T-helper 17 cell (primary cell): ENCODE measurements at regions not wholly inside any gene's neighbourhood (a gene's known extent, or its start where the extent isn't known, plus 50 kb on each side); places are given as distances from the start of the nearest gene placed in this dataset.

Experiments used
- ATAC-seq: fragments of 150-1000 bp; cut with Tn5 transposase; 2 replicates; pipeline ENCODE4 v1.10.0; 2021; ENCODE audit warnings: mild to moderate bottlenecking, moderate library complexity
- DNase-seq, 3 donors: peaks; one replicate each; pipeline versions ENCODE4 v3.0.0 to v3.0.0-alpha.2; 2020 to 2021
- H3K9me3 ChIP-seq: one replicate; pipeline ENCODE4 v1.7.0; 2013; ENCODE audit warnings: low read length, mild to moderate bottlenecking; ENCODE audit not compliant: control insufficient read depth, poor library complexity, severe bottlenecking
- H3K27ac Mint-ChIP-seq: one replicate; pipeline ENCODE4 v1.8.0; 2022; ENCODE audit warnings: mild to moderate bottlenecking, moderate library complexity, mixed read lengths
- H3K27me3 Mint-ChIP-seq: one replicate; pipeline ENCODE4 v1.8.0; 2022; ENCODE audit warnings: mixed read lengths
- H3K36me3 Mint-ChIP-seq: one replicate; pipeline ENCODE4 v1.8.0; 2022; ENCODE audit warnings: low read depth, mixed read lengths
- H3K4me1 Mint-ChIP-seq: one replicate; pipeline ENCODE4 v1.8.0; 2022; ENCODE audit warnings: mild to moderate bottlenecking, mixed read lengths
- H3K4me3 Mint-ChIP-seq: one replicate; pipeline ENCODE4 v1.8.0; 2022; ENCODE audit warnings: mild to moderate bottlenecking, moderate library complexity, mixed read lengths

DNA sequence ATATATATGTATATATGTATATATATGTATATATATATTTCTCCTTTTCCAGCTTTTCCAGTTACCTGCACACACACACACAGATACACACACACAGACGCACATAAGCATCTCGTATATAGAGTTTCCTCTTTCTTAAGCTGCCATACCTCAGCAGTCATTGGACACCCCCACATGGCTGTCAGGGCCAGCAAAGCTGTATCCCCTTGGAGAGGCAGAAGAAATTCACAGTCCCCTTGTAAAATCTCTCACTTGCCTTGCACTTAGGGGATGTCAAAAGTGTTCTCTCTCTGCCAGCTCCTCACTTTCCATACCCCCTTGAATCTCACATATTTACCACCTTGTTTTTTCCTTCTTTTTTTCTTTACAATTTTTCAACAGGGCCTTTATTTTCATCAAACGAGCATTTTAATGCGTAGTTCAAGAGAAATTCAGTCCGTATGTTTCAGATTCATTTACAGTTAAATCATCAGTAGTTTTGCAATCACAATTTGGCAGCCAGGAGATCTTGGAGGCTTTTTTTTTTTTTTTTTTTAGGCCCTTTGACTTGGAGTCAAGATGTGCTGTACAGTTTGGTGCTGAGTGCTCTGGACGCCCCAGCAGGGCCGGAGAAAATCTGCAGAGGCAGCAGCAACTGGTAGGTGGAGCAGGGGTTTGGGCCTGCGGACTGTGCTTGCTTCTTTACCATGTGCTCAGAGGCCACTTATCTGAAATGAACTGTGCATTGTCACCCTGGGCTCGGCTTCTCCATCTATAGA lies 244.9 kb upstream of the KLF4 start:
- Mint-ChIP-seq H3K4me1 (peaks cover 3% of the 10 kb centered on the region), H3K4me3 (no peak overlapping the region), H3K36me3 (no peaks in the 10 kb centered on the region), H3K27me3 (peaks cover 9% of the 10 kb centered on the region), H3K27ac (no peak overlapping the region)
- H3K9me3 ChIP-seq, result no peaks in the 10 kb centered on the region
- ATAC-seq, result no peak
- no peak for DNase-seq

GRCh38 chr9:107733523-107733894 lies 243.9 kb upstream of the KLF4 start:
- Mint-ChIP-seq H3K27me3 (peaks cover 9% of the 10 kb centered on the region), H3K4me1 (peaks cover 3% of the 10 kb centered on the region), H3K27ac (no peak overlapping the region), H3K4me3 (no peak overlapping the region), H3K36me3 (no peaks in the 10 kb centered on the region)
- no peak for ATAC-seq
- no peaks in the 10 kb centered on the region for H3K9me3 ChIP-seq
- DNase-seq, result no peak

DNA sequence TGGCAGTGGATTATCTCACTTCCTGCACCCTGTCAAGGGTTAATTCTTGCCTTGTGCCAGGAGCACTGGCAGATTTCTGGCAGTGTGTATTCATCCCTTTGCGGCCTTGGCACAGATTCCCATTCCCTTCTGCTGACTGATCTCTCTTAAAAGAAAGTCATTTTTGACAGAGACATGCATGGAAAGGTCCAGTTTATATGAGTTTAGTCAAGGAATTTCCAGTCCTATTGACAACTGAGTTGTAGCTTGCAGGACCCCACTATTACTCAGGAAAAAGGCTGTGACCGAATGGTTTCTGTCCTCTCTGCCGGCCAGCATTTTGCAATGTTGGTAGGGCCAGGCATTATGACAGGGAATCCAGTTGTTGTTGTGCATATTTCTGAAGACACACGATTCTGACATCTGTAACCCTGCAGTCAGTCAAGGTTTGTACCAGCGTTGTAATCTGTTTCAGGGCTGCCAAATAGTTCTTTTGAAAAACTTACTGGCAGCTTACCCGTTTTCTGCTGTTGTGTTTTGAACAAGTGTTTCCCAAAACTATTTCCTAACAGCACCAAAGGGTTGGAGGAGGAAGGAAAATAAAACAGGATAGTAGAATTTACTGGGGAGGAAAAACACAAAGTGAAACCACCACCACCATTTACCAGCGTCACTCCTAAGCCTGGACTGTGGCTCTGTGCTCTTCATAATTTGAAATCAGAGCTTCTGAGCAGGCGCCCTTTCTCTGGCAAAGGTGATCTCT lies 243.4 kb upstream of the KLF4 start:
- ATAC-seq, result no peak
- Mint-ChIP-seq H3K4me1 (peaks cover 3% of the 10 kb centered on the region), H3K4me3 (no peak overlapping the region), H3K27ac (no peak overlapping the region), H3K36me3 (no peaks in the 10 kb centered on the region), H3K27me3 (peaks cover 9% of the 10 kb centered on the region)
- DNase-seq, result no peak
- no peaks in the 10 kb centered on the region for H3K9me3 ChIP-seq

- no peak overlapping the region for H3K4me3 Mint-ChIP-seq
- H3K27ac Mint-ChIP-seq, result no peak overlapping the region
- H3K27me3 Mint-ChIP-seq, result no peaks in the 10 kb centered on the region
- no peaks in the 10 kb centered on the region for H3K36me3 Mint-ChIP-seq
- H3K9me3 ChIP-seq, result no peaks in the 10 kb centered on the region
- H3K4me1 Mint-ChIP-seq, result no peaks in the 10 kb centered on the region
- DNase-seq, result no peak
- ATAC-seq, result no peak
Measured at GRCh38 chr9:107731115-107731762, 241.7 kb upstream of the KLF4 start.

GRCh38 chr9:107730666-107731065 lies 241.1 kb upstream of the KLF4 start:
- Mint-ChIP-seq H3K27me3 (no peaks in the 10 kb centered on the region), H3K36me3 (no peaks in the 10 kb centered on the region), H3K4me3 (no peak overlapping the region), H3K4me1 (no peaks in the 10 kb centered on the region), H3K27ac (no peak overlapping the region)
- DNase-seq, result no peak
- no peak for ATAC-seq
- no peaks in the 10 kb centered on the region for H3K9me3 ChIP-seq

DNA sequence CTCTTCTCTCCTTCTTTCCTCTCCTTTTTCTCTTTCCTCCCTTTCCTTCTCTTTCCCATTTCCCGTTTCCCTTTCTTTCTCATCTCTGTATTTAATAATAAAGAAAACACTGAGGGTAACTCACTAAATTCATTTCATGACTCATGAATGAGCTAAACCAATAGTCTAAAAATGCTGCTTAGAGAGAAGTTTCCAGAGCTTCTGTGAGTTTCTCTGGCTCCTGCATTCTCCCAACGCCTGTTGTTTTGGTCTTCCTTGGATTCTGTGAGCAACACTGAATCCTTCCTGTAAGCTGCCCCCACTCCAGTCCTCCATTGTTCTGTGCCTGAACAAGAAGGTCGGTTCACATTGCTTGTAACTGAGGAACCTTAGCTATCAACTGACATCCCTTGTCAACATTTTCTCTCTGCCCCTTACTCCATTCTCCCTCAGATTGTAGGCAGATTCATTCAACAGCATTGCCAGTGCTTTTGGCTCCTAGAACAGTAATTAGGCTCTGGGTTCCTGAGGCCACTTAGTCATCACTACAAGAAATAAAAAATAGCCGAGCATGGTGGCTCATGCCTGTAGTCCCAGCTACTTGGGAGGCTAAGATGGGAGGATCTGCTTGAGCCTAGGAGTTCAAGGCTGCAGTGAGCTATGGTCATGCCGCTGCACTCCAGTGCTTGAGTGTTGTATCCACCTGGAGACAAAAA lies 237.7 kb upstream of the KLF4 start:
- no peaks in the 10 kb centered on the region for H3K4me1 Mint-ChIP-seq
- no peak for DNase-seq
- ATAC-seq, result no peak
- H3K9me3 ChIP-seq, result no peaks in the 10 kb centered on the region
- no peaks in the 10 kb centered on the region for H3K36me3 Mint-ChIP-seq
- H3K27me3 Mint-ChIP-seq, result no peaks in the 10 kb centered on the region
- no peak overlapping the region for H3K27ac Mint-ChIP-seq
- H3K4me3 Mint-ChIP-seq, result no peak overlapping the region

DNA sequence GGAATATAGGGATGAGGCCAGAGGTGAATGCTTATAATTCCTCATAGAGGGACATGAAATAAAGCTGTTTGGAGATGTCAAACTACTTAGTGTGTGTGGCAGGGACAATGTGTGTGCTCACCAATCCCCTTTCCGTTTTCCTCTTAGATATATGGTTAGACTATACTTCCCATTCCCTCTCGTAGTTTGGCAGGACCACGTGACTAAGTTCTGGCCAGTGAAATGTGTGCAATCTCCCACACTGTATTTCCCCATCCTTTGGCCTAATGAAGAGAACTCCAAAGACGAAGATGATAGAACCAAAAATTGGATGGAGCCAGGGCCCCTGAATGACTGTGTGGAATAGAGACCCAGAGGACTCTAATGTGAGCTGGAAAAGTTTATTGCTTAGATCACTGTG lies 233.4 kb upstream of the KLF4 start:
- no peaks in the 10 kb centered on the region for H3K4me1 Mint-ChIP-seq
- DNase-seq (no peak), ATAC-seq (no peak)
- no peak overlapping the region for H3K27ac Mint-ChIP-seq
- no peaks in the 10 kb centered on the region for H3K27me3 Mint-ChIP-seq
- no peaks in the 10 kb centered on the region for H3K9me3 ChIP-seq
- H3K4me3 Mint-ChIP-seq, result no peak overlapping the region
- H3K36me3 Mint-ChIP-seq, result no peaks in the 10 kb centered on the region

DNA sequence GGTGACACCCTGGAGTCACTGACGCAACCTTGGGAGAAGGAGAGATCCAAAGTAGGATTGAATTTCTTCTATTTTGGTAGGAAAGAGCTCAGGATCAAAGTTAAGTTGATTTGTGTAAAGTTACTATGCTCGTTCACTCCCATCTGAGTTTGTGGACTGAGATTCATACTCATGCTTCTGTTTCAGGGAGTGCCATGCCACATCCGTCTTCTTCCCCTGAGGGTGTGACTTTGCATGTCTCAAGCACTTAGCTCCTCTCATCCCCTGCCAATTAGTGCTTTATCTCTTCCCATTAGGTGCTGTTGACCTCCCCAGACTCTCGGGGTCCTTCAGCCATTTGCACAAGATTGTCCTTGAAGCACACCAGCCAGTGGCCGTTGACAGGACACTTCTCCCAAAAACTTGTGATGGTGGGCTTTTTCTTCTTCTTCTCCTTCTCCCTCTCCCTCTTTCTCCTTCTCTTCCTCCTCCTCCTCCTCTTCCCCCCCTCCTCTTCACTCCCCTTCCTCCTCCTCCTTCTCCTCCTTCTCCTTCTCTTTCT lies 232.2 kb upstream of the KLF4 start:
- no peak overlapping the region for H3K4me3 Mint-ChIP-seq
- no peaks in the 10 kb centered on the region for H3K9me3 ChIP-seq
- H3K36me3 Mint-ChIP-seq, result no peaks in the 10 kb centered on the region
- no peak overlapping the region for H3K27ac Mint-ChIP-seq
- no peaks in the 10 kb centered on the region for H3K27me3 Mint-ChIP-seq
- no peaks in the 10 kb centered on the region for H3K4me1 Mint-ChIP-seq
- DNase-seq, result no peak
- ATAC-seq, result no peak

DNA sequence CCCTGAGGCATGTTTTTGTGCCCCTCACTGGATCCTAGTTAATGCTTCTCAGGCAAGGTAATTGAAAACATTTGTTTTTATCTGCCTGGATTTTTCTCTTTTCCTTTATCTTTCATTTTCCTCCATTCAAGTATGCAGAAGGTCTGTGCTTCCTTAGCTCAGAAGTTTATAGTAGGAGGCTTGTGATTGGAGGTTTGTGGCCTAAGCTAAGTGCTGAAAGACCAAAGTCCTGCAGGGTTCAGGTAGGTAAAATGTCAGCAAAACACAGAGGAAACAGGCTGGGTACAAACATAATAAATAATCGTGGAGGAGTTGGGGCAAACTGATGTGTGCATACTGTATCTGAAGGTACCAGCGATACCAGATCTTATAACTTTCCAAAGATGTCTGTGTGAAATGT lies 230.9 kb upstream of the KLF4 start:
- ATAC-seq, result no peak
- no peaks in the 10 kb centered on the region for H3K9me3 ChIP-seq
- Mint-ChIP-seq H3K27me3 (no peaks in the 10 kb centered on the region), H3K36me3 (no peaks in the 10 kb centered on the region), H3K4me3 (no peak overlapping the region), H3K4me1 (no peaks in the 10 kb centered on the region), H3K27ac (no peak overlapping the region)
- DNase-seq, result no peak

DNA sequence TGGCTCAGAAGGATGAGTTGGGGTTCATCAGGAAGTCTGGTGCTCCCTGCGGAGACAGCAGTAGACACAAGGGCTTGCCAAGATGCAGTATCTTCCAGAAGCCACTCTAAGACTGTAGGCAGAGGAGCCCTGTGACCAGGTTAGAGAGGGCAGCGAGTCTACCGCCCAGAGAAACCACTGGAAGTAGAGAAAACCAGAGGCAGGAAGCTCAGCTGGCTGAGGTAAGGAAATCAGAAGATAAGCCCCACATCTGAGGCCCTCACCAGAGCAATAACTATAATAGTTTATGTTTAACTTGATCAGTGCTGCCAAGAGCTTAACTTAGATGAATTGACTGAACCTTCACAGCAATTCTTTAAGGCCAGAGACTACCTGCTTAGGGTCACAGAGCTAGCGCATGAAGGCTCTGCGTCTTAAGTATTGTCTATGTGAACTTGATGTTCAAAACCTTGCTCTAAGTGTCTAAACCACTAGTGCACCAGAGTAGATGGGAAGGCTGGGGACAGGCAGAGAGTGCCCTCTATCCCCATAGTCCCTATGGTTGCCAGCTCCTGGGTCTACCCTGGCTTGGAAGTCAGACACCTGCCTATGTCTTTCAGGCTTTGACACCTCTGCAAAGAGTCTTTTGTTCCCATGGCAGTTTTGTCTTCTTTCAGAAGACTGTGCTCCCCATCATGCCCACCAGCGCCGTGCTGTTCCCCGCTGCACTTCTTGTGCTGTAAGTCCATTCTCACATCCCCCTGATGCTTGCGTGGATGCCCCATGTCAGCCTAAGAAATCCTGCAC lies 228.2 kb upstream of the KLF4 start:
- no peaks in the 10 kb centered on the region for H3K27me3 Mint-ChIP-seq
- ATAC-seq (no peak), DNase-seq (no peak)
- no peak overlapping the region for H3K27ac Mint-ChIP-seq
- no peaks in the 10 kb centered on the region for H3K9me3 ChIP-seq
- H3K4me3 Mint-ChIP-seq, result no peak overlapping the region
- H3K4me1 Mint-ChIP-seq, result no peaks in the 10 kb centered on the region
- no peaks in the 10 kb centered on the region for H3K36me3 Mint-ChIP-seq

DNA sequence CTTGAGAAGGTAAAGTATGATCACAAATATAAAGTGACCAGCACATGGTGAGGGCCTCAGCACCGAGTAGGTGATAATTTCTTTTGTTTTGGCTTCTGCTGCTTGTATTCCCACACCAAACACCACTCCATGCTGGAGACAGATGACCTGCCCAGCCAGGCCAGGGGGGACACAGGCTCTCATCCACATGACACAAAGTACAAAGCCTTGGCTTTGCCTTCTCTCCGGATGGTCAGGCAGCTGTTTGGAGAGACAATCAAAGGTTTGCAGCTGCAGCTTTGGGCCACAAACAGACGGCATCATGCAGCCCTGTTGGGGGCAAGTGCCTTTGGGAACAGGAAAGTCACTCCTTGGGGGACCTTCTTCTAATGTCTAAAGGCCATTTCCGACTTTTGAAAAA lies 226.2 kb upstream of the KLF4 start:
- no peak overlapping the region for H3K27ac Mint-ChIP-seq
- no peaks in the 10 kb centered on the region for H3K9me3 ChIP-seq
- no peak for DNase-seq

DNA sequence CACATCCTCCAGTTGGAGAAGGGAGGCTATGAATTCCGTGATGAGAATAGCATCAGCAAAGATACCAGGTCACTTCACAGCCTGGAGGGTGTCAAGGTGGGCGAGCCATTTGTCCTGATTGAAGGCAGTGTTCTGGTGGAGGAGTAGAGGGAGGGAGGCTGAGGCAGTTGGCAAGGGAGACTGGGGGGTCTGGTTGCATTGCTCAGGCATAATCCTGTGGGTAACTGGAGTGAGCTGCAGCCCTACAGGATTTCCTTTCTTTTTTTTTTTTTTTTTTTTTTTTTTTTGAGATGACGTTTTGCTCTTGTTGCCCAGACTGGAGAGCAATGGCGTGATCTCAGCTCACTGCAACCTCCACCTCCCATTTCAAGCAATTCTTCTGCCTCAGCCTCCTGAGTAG lies 223.9 kb upstream of the KLF4 start:
- DNase-seq, result no peak

More for the DNA sequence above, 226.2 kb upstream of the KLF4 start:
- no peaks in the 10 kb centered on the region for H3K27me3 Mint-ChIP-seq
- no peaks in the 10 kb centered on the region for H3K4me1 Mint-ChIP-seq
- no peak overlapping the region for H3K4me3 Mint-ChIP-seq
- H3K36me3 Mint-ChIP-seq, result no peaks in the 10 kb centered on the region
- ATAC-seq, result no peak

More for the DNA sequence above, 223.9 kb upstream of the KLF4 start:
- Mint-ChIP-seq H3K4me1 (no peaks in the 10 kb centered on the region), H3K36me3 (no peaks in the 10 kb centered on the region), H3K27me3 (no peaks in the 10 kb centered on the region), H3K4me3 (no peak overlapping the region), H3K27ac (no peak overlapping the region)
- no peaks in the 10 kb centered on the region for H3K9me3 ChIP-seq
- ATAC-seq, result no peak
